ENCODE measurements at regions not wholly inside any gene's neighbourhood (a gene's known extent, or its start where the extent isn't known, plus 50 kb on each side); places are given as distances from the start of the nearest gene placed in this dataset.

DNA sequence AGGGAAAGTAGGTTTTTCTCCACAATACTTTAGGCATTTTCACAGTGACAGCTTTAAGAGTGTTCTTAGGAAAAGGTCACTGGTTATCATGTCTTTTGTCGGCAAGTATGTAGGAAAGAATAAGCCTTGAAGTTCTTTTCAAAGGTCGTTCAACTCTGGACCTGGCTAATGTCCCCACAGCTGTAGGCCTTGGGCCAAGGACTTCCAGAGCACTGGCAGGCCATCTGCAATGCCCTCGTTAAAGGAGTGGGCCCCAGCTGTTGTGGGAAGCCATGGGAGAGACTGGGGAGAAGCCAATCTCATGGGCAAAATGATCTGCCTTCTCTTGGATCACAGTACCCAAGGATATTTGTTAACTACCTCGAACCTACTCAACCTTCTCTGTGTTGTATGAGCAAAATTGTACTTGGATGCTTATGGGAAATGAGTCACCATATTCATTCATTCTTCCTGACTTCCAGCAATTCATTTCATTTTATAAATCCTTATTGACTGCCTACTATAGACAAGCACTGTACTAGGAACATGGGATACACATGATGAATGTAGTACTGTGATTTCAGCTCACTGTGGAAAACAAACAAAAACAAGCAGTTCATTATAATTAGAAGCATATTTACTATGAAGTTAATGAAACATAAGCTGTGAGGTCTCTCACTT lies 141.1 kb upstream of the KIT start:
- TF ChIP-seq, protein P1, sequence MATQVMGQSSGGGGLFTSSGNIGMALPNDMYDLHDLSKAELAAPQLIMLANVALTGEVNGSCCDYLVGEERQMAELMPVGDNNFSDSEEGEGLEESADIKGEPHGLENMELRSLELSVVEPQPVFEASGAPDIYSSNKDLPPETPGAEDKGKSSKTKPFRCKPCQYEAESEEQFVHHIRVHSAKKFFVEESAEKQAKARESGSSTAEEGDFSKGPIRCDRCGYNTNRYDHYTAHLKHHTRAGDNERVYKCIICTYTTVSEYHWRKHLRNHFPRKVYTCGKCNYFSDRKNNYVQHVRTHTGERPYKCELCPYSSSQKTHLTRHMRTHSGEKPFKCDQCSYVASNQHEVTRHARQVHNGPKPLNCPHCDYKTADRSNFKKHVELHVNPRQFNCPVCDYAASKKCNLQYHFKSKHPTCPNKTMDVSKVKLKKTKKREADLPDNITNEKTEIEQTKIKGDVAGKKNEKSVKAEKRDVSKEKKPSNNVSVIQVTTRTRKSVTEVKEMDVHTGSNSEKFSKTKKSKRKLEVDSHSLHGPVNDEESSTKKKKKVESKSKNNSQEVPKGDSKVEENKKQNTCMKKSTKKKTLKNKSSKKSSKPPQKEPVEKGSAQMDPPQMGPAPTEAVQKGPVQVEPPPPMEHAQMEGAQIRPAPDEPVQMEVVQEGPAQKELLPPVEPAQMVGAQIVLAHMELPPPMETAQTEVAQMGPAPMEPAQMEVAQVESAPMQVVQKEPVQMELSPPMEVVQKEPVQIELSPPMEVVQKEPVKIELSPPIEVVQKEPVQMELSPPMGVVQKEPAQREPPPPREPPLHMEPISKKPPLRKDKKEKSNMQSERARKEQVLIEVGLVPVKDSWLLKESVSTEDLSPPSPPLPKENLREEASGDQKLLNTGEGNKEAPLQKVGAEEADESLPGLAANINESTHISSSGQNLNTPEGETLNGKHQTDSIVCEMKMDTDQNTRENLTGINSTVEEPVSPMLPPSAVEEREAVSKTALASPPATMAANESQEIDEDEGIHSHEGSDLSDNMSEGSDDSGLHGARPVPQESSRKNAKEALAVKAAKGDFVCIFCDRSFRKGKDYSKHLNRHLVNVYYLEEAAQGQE (IDR thresholded peaks at IDR 0.05; ENCODE audit: low read depth, low read length), result no peak
- TF ChIP-seq POLR2A (IDR thresholded peaks at IDR 0.05; ENCODE audit: low read depth, low read length) (no peak), EZH2 (IDR thresholded peaks at IDR 0.05; ENCODE audit: borderline replicate concordance, control insufficient read depth, low read depth, low read length) (no peak), BRCA1 (IDR thresholded peaks at IDR 0.05; ENCODE audit: low read depth, low read length) (no peak), NFYB (IDR thresholded peaks at IDR 0.05; ENCODE audit: insufficient read depth, low read depth, low read length) (no peak), MTA3 (IDR thresholded peaks at IDR 0.05; ENCODE audit: borderline replicate concordance, low read length) (no peak), ELK1 (IDR thresholded peaks at IDR 0.05; ENCODE audit: low read depth, low read length) (no peak)

Data from GM12878 (cell line).